H1 (cell line): ENCODE measurements at regions not wholly inside any gene's neighbourhood (a gene's known extent, or its start where the extent isn't known, plus 50 kb on each side); places are given as distances from the start of the nearest gene placed in this dataset.

Experiments
- CTCF ChIA-PET: fragments of 300-600 bp; sonication (Branson Sonifier 250); formaldehyde crosslinking; loops from one replicate; lab custom pipeline; 2021; ENCODE audit not compliant: partially characterized antibody; lab: Charles Lee
- POLR2A ChIA-PET: fragments of 300-600 bp; sonication (Branson Sonifier 250); formaldehyde crosslinking; loops from one replicate; lab custom pipeline; 2021; ENCODE audit warnings: inconsistent platforms; ENCODE audit not compliant: partially characterized antibody; lab: Charles Lee
- DNase-seq, 2 experiments: peaks; one replicate each; pipeline versions ENCODE4 v3.0.0 to v3.0.0-alpha.2; 2010 to 2022; ENCODE audit warnings: low spot score in 2 of 2, low read depth in 1 of 2, mixed read lengths in 1 of 2
- FAIRE-seq: peaks from 2 replicates; lab custom pipeline; 2011; peaks lifted over from hg19 to GRCh38; lab: Jason Lieb, UNC
- H2AFZ ChIP-seq: 2 replicates; pipeline ENCODE4 v1.8.1; 2012; ENCODE audit warnings: low read length, inconsistent platforms
- H2AK5ac ChIP-seq: 2 replicates; pipeline ENCODE4 v1.6.1; 2013; ENCODE audit warnings: low read depth, low read length
- H2BK120ac ChIP-seq: replicated peaks from 2 replicates; pipeline ENCODE3; 2013; ENCODE audit warnings: low read depth, low read length, inconsistent platforms
- H2BK12ac ChIP-seq: 2 replicates; pipeline ENCODE4 v1.6.1; 2013; ENCODE audit warnings: low read depth, low read length
- H2BK15ac ChIP-seq: 2 replicates; pipeline ENCODE4 v1.6.1; 2013; ENCODE audit warnings: low read length
- H2BK20ac ChIP-seq: 2 replicates; pipeline ENCODE4 v1.6.1; 2013; ENCODE audit warnings: low read length
- H2BK5ac ChIP-seq: 2 replicates; pipeline ENCODE4 v1.6.1; 2013; ENCODE audit warnings: low read depth, low read length
- H3K14ac ChIP-seq: 2 replicates; pipeline ENCODE4 v1.6.1; 2013; ENCODE audit warnings: inconsistent platforms; ENCODE audit not compliant: insufficient read length
- H3K18ac ChIP-seq: 2 replicates; pipeline ENCODE4 v1.6.1; 2013; ENCODE audit warnings: low read length; ENCODE audit errors: extremely low read depth
- H3K23ac ChIP-seq: 2 replicates; pipeline ENCODE4 v1.6.1; 2013; ENCODE audit warnings: inconsistent platforms; ENCODE audit not compliant: insufficient read length
- H3K23me2 ChIP-seq: 2 replicates; pipeline ENCODE4 v1.6.1; 2013; ENCODE audit warnings: low read depth, low read length
- H3K27ac ChIP-seq: 2 replicates; pipeline ENCODE4 v1.6.1; 2011; ENCODE audit warnings: low read depth, low read length, inconsistent platforms
- H3K27me3 ChIP-seq, 4 experiments: replicated peaks in 1 of 4; 1 replicate in 1 of 4; 2 replicates in 3 of 4; pipeline versions ENCODE4 v1.6.1 to v1.8.1; 2011 to 2013; ENCODE audit warnings: low read length in 3 of 4, mild to moderate bottlenecking in 3 of 4, inconsistent platforms in 2 of 4, mixed read lengths in 2 of 4, moderate library complexity in 1 of 4; ENCODE audit not compliant: control insufficient read depth in 3 of 4, insufficient read depth in 3 of 4; ENCODE audit errors: extremely low read depth in 1 of 4
- H3K36me3 ChIP-seq, 4 experiments: 2 replicates each; pipeline versions ENCODE4 v1.6.1 to v1.8.1; 2011 to 2013; ENCODE audit warnings: mild to moderate bottlenecking in 4 of 4, low read length in 3 of 4, moderate library complexity in 2 of 4, control low read depth in 1 of 4, inconsistent platforms in 1 of 4; ENCODE audit not compliant: insufficient read depth in 4 of 4, control insufficient read depth in 2 of 4
- H3K4ac ChIP-seq: replicated peaks from 2 replicates; pipeline ENCODE3; 2013; ENCODE audit warnings: low read length, low read depth, mixed read lengths, inconsistent platforms; ENCODE audit not compliant: insufficient read length
- H3K4me1 ChIP-seq, 4 experiments: replicated peaks in 1 of 4; 1 replicate in 1 of 4; 2 replicates in 3 of 4; pipeline versions ENCODE4 v1.6.1 to v1.8.1; 2011 to 2013; ENCODE audit warnings: low read length in 3 of 4, inconsistent platforms in 2 of 4, mixed read lengths in 1 of 4; ENCODE audit not compliant: insufficient read depth in 4 of 4, control insufficient read depth in 3 of 4
- H3K4me2 ChIP-seq, 2 experiments: 2 replicates each; pipeline versions ENCODE4 v1.6.1 to v1.8.1; 2011 to 2013; ENCODE audit warnings: low read depth in 2 of 2, low read length in 2 of 2, control low read depth in 1 of 2, inconsistent platforms in 1 of 2, mild to moderate bottlenecking in 1 of 2; ENCODE audit not compliant: insufficient read depth in 1 of 2
- H3K4me3 ChIP-seq, 4 experiments: fragments of 200-600, 300-600 bp in 1 of 4; sonication (generic), shearing (Covaris generic), sonication (Bioruptor Twin) in 1 of 4; 2 replicates each; pipeline versions ENCODE4 v1.5.1 to v1.8.1; 2011 to 2016; ENCODE audit warnings: low read length in 4 of 4, low read depth in 3 of 4, control low read depth in 2 of 4, inconsistent platforms in 2 of 4, mild to moderate bottlenecking in 2 of 4, mixed read lengths in 1 of 4, moderate library complexity in 1 of 4; ENCODE audit not compliant: insufficient read depth in 2 of 4; ENCODE audit errors: extremely low read depth in 1 of 4
- H3K56ac ChIP-seq: replicated peaks from 2 replicates; pipeline ENCODE3; 2013; ENCODE audit warnings: low read depth, mild to moderate bottlenecking, mixed read lengths, low read length, inconsistent platforms; ENCODE audit not compliant: insufficient read length
- H3K79me1 ChIP-seq: 2 replicates; pipeline ENCODE4 v1.6.1; 2013; ENCODE audit warnings: low read depth, low read length, control low read depth
- H3K79me2 ChIP-seq, 2 experiments: 2 replicates each; pipeline versions ENCODE4 v1.6.1 to v1.8.1; 2012 to 2013; ENCODE audit warnings: low read length in 2 of 2, mild to moderate bottlenecking in 2 of 2, inconsistent platforms in 1 of 2; ENCODE audit not compliant: insufficient read depth in 2 of 2, control insufficient read depth in 1 of 2
- H3K9ac ChIP-seq, 4 experiments: replicated peaks in 1 of 4; 1 replicate in 1 of 4; 2 replicates in 3 of 4; pipeline versions ENCODE4 v1.6.1 to v1.8.1; 2011 to 2013; ENCODE audit warnings: low read depth in 3 of 4, low read length in 3 of 4, control low read depth in 2 of 4, mild to moderate bottlenecking in 2 of 4, moderate library complexity in 2 of 4, inconsistent platforms in 1 of 4; ENCODE audit errors: extremely low read depth in 1 of 4
- H3K9me3 ChIP-seq, 2 experiments: 2 replicates each; pipeline versions ENCODE4 v1.6.1 to v1.8.1; 2012 to 2013; ENCODE audit warnings: mild to moderate bottlenecking in 2 of 2, moderate library complexity in 2 of 2, control low read depth in 1 of 2, inconsistent platforms in 1 of 2, low read depth in 1 of 2, low read length in 1 of 2, mixed read lengths in 1 of 2; ENCODE audit not compliant: insufficient read depth in 2 of 2
- H4K20me1 ChIP-seq, 2 experiments: replicated peaks in 1 of 2; 2 replicates each; pipeline versions ENCODE3 to v1.8.1; 2011 to 2013; ENCODE audit warnings: inconsistent platforms in 2 of 2, low read length in 2 of 2, mild to moderate bottlenecking in 1 of 2; ENCODE audit not compliant: insufficient read depth in 2 of 2, control insufficient read depth in 1 of 2
- H4K5ac ChIP-seq: 2 replicates; pipeline ENCODE4 v1.6.1; 2013; ENCODE audit warnings: low read length, low read depth, mixed read lengths, inconsistent platforms; ENCODE audit not compliant: insufficient read length
- H4K8ac ChIP-seq: 2 replicates; pipeline ENCODE4 v1.8.0; 2013; ENCODE audit warnings: mild to moderate bottlenecking, moderate library complexity, low read length, inconsistent platforms; ENCODE audit not compliant: insufficient read depth; ENCODE audit errors: extremely low read depth
- H4K91ac ChIP-seq: replicated peaks from 2 replicates; pipeline ENCODE3; 2013; ENCODE audit warnings: low read length, mixed read lengths, inconsistent platforms; ENCODE audit not compliant: insufficient read length
- ATF3 ChIP-seq: IDR thresholded peaks from 2 replicates; pipeline ENCODE4 v1.6.1; 2011; ENCODE audit warnings: low read depth, mild to moderate bottlenecking, low read length; ENCODE audit not compliant: insufficient read depth
- BACH1 ChIP-seq: IDR thresholded peaks from 2 replicates; pipeline ENCODE4 v1.6.1; 2012; ENCODE audit warnings: low read length, improper control_type of control experiment
- CREB1 ChIP-seq: IDR thresholded peaks from 2 replicates; pipeline ENCODE4 v1.6.1; 2012; ENCODE audit warnings: inconsistent platforms
- E2F6 ChIP-seq: IDR thresholded peaks from 2 replicates; pipeline ENCODE4 v1.6.1; 2012; ENCODE audit warnings: inconsistent platforms
- EP300 ChIP-seq, 2 experiments: IDR thresholded peaks; 1 replicate in 1 of 2; 2 replicates in 1 of 2; pipeline ENCODE4 v1.6.1; 2011 to 2012; ENCODE audit warnings: low read depth in 2 of 2, low read length in 2 of 2, mild to moderate bottlenecking in 2 of 2, borderline replicate concordance in 1 of 2, inconsistent platforms in 1 of 2, moderate library complexity in 1 of 2
- KDM5A ChIP-seq: fragments of 200-600 bp; IDR thresholded peaks from 2 replicates; pipeline ENCODE4 v1.7.1; 2012; ENCODE audit warnings: mild to moderate bottlenecking, low read length, inconsistent platforms, mixed read lengths
- RBBP5 ChIP-seq: IDR thresholded peaks from 2 replicates; pipeline ENCODE4 v1.7.1; 2012; ENCODE audit warnings: low read depth, mild to moderate bottlenecking, inconsistent platforms, low read length, moderate library complexity, borderline replicate concordance
- WGBS, 2 experiments: shearing (Covaris generic) in 1 of 2; methylation state at CpG; one replicate each; pipeline versions ENCODE4 v1.1.6 to v1.1.7; 2013 to 2015; ENCODE audit warnings: low lambda C conversion rate in 2 of 2, mixed read lengths in 2 of 2, inconsistent platforms in 1 of 2, low coverage in 1 of 2, missing lambda C conversion rate in 1 of 2; ENCODE audit not compliant: insufficient replicate concordance in 2 of 2, insufficient coverage in 1 of 2, insufficient read length in 1 of 2; ENCODE audit errors: extremely low coverage in 1 of 2, missing lambda C conversion rate in 1 of 2; 5-methylcytosine and 5-hydroxymethylcytosine counted together

- CTCF ChIA-PET: no interaction called here
- no peaks in the 10 kb centered on the region for H3K4me1 ChIP-seq
- H2BK15ac ChIP-seq: no peak overlapping the region
- H4K91ac ChIP-seq: no peak overlapping the region
- no peak overlapping the region for H2AK5ac ChIP-seq
- WGBS, 2 experiments: 92% methylated on average over 1 of the region's 1 CpG; no CpG with 5 or more reads in 1 of the 2 experiments
- no peaks in the 10 kb centered on the region for H3K79me1 ChIP-seq
- H2BK120ac ChIP-seq: no peak overlapping the region
- no peak overlapping the region for H3K14ac ChIP-seq
- peaks cover 13 to 16% of the 10 kb centered on the region in 2 experiments for H3K9me3 ChIP-seq
- no peak overlapping the region for H3K23ac ChIP-seq
- H3K4ac ChIP-seq: no peak overlapping the region
- H3K4me3 ChIP-seq: no peak overlapping the region
- H2BK5ac ChIP-seq: no peak overlapping the region
- H2BK12ac ChIP-seq: no peak overlapping the region
- no peak overlapping the region for H4K8ac ChIP-seq
- H3K23me2 ChIP-seq: no peaks in the 10 kb centered on the region
- H3K4me2 ChIP-seq: no peak overlapping the region
- DNase-seq (no peak), FAIRE-seq (no peak)
- H3K36me3 ChIP-seq: no peaks in the 10 kb centered on the region
- H4K20me1 ChIP-seq: no peaks in the 10 kb centered on the region
- H4K5ac ChIP-seq: no peak overlapping the region
- H3K9ac ChIP-seq: no peak overlapping the region
- no peak overlapping the region; the same call in 1 of the 2 replicates for H2AFZ ChIP-seq
- H3K56ac ChIP-seq: no peak overlapping the region
- no peak overlapping the region for H3K18ac ChIP-seq
- no peak for TF ChIP-seq E2F6
- TF ChIP-seq EP300 (IDR thresholded peaks at IDR 0.05; ENCODE audit: borderline replicate concordance in 1 of 2, low read depth in 2 of 2, low read length in 2 of 2): no peak
- no peak for TF ChIP-seq RBBP5
- TF ChIP-seq ATF3: no peak
- no peak for TF ChIP-seq BACH1
- TF ChIP-seq CREB1: no peak
- no peak for TF ChIP-seq KDM5A
- no peak overlapping the region for H3K27ac ChIP-seq
- no peaks in the 10 kb centered on the region for H3K79me2 ChIP-seq
- POLR2A ChIA-PET: no interaction called here
- no peak overlapping the region for H2BK20ac ChIP-seq
- H3K27me3 ChIP-seq: no peaks in the 10 kb centered on the region
Observed at GRCh38 chr12:40577834-40578233, 114.4 kb upstream of the CNTN1 start.
